H1 (cell line): ENCODE measurements at regions not wholly inside any gene's neighbourhood (a gene's known extent, or its start where the extent isn't known, plus 50 kb on each side); places are given as distances from the start of the nearest gene placed in this dataset.

ENCODE experiments used
- CHD2 ChIP-seq: IDR thresholded peaks from 2 replicates; pipeline ENCODE4 v1.6.1; 2012; ENCODE audit warnings: low read length, improper control_type of control experiment
- CTCF ChIP-seq, 3 experiments: IDR thresholded peaks; 1 replicate in 2 of 3; 2 replicates in 1 of 3; pipeline versions ENCODE4 v1.5.1 to v1.6.1; 2011; ENCODE audit warnings: low read length in 3 of 3, mild to moderate bottlenecking in 3 of 3, inconsistent platforms in 2 of 3, low read depth in 1 of 3, moderate library complexity in 1 of 3; ENCODE audit not compliant: insufficient read depth in 1 of 3; ENCODE audit errors: control extremely low read depth in 1 of 3
- NANOG ChIP-seq: IDR thresholded peaks from 2 replicates; pipeline ENCODE4 v1.6.1; 2011; ENCODE audit warnings: low read length, low read depth, mild to moderate bottlenecking, inconsistent platforms; ENCODE audit not compliant: insufficient read depth, poor library complexity, severe bottlenecking
- RBBP5 ChIP-seq: IDR thresholded peaks from 2 replicates; pipeline ENCODE4 v1.7.1; 2012; ENCODE audit warnings: low read depth, mild to moderate bottlenecking, inconsistent platforms, low read length, moderate library complexity, borderline replicate concordance
- SIN3A ChIP-seq, 2 experiments: IDR thresholded peaks in 1 of 2; conservative IDR thresholded peaks in 1 of 2; 2 replicates each; pipeline ENCODE4 v1.6.1; 2011 to 2012; ENCODE audit warnings: low read length in 2 of 2, improper control_type of control experiment in 1 of 2, low read depth in 1 of 2, mild to moderate bottlenecking in 1 of 2
- TAF7 ChIP-seq: optimal IDR thresholded peaks from 2 replicates; pipeline ENCODE3; 2011; ENCODE audit warnings: low read depth, mild to moderate bottlenecking, inconsistent platforms, low read length, moderate library complexity, borderline replicate concordance
- TBP ChIP-seq: IDR thresholded peaks from 2 replicates; pipeline ENCODE4 v1.6.1; 2011; ENCODE audit warnings: low read depth, low read length, improper control_type of control experiment

- TF ChIP-seq SIN3A (conservative IDR thresholded peaks at IDR 0.05 in 1 of 2, IDR thresholded peaks at IDR 0.05 in 1 of 2; ENCODE audit: low read depth in 1 of 2, low read length in 2 of 2) = no peak
- TF ChIP-seq RBBP5 = no peak
- TF ChIP-seq TBP = no peak
- TF ChIP-seq NANOG = no peak
- TF ChIP-seq CTCF (IDR thresholded peaks at IDR 0.05; ENCODE audit: control extremely low read depth in 1 of 3, insufficient read depth in 1 of 3, low read depth in 1 of 3, low read length in 3 of 3) = no peak
- TF ChIP-seq TAF7 = no peak
- no peak for TF ChIP-seq CHD2
Observed at GRCh38 chr15:98164571-98164970, 204.1 kb downstream of the ARRDC4 start (continued).
